ENCODE measurements at regions not wholly inside any gene's neighbourhood (a gene's known extent, or its start where the extent isn't known, plus 50 kb on each side); places are given as distances from the start of the nearest gene placed in this dataset.

GRCh38 chr10:56728349-56728748 lies 367.3 kb upstream of the ZWINT start:
- no peak for DNase-seq

GRCh38 chr10:56722912-56723311 lies 361.9 kb upstream of the ZWINT start:
- no peak for DNase-seq

- DNase-seq: no peak
Observed at GRCh38 chr10:56715262-56715661, 354.2 kb upstream of the ZWINT start.

DNA sequence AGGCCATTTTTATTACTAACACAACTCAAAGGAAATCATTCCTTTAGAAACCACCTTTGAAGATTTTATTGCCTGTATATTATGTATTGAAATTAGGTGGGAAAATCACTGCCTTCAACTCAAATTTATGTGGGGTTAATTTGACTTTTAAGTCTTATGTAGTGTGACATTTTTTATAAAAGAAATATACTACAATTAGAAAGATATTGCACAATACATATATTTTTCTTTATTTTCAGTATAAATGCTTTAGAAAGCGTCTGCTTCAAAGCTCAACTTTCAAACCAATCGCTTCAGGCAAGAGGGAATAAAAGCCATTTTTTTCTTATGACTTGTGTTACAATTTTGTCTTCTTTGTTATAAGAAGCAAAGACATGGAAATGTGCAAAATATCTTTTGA lies 337.4 kb upstream of the ZWINT start:
- no peak for DNase-seq

- no peak for DNase-seq
Observed at GRCh38 chr10:56679578-56679977, 318.5 kb upstream of the ZWINT start.

- no peak for DNase-seq
Observed at GRCh38 chr10:56662765-56663447, 301.8 kb upstream of the ZWINT start.

GRCh38 chr10:56653289-56653688 lies 292.2 kb upstream of the ZWINT start:
- no peak for DNase-seq

DNA sequence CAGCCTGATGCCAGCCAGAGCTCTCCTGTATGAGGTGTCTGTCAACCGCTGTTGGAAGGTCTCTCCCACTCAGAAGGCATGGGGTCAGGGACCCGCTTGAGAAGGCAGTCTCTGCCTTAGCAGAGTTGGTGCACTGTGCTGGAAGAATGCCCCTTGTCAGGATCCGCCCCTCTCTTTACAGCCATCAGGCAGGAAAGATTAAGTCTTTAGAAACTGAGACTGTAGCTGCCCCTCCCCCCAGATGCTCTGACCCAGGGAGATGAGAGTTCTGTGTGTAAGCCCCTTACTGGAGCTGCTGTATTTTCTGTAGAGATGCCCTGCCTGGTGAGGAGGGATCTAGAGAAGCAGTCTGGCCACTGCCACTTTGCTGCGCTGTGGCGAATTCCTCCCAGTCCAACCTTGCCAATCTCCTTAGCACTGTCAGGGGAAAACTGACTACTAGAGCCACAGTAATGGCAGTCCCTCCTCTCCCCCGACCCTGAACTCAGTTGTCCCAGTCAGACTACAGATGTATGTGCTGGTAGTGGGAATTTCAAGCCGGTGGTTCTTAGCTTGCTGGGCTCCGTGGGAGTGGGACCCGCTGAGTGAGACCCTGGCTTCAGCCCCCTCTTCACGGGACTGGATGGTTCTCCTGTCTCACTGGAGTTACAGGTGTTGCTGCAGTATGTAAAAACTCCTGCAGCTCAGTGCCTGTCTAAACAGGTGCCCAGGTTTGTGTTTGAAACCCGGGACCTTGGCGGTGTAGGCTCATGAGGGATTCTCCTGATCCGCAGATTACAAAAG lies 285.5 kb upstream of the ZWINT start:
- DNase-seq: no peak

DNA sequence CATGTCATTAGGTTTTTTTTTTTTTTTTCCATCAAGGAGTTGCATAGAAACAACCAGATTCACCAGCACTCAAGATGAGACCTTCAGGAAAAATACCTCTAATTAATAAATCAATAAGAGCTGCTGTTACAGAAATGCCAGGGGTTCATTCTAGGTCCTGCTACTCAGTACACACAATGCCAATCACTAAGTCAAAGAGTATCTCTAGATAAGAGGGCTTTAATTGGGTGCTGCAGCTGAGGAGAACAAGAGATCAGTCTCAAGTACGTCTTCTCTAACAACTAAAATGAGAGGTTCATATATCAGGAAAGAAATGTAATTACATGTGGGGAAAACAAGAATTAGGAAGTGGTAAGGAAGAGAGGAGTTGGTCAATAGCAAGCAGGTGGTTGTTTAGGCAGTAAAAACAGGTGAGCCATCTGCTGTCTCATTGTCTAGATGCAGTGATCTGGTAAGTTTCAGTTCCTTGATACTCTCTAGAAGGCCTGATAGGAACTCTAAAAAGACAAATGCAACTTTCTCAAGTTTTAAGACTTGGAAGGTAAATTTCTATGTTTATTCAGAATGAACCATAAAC lies 272.9 kb upstream of the ZWINT start:
- peak; percentile 50 for DNase-seq

DNA sequence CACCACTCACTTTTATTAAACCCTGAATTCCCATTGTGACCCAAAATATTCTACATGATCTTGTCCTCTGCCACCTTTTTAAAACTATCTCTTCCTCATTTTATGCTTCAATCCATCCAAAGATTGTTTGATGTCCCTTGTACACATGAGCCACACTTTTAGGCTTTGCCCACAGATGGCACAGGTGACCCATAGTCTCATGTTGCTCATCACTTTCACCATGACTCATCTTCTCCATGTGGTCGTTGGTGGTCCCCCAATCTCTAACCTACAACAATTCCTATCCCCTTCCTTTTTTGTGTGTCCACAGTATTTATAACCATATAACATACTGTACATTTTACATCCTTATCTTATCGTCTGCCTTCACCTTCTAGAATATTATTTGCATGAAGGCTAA lies 271.5 kb upstream of the ZWINT start:
- DNase-seq: no peak

DNA sequence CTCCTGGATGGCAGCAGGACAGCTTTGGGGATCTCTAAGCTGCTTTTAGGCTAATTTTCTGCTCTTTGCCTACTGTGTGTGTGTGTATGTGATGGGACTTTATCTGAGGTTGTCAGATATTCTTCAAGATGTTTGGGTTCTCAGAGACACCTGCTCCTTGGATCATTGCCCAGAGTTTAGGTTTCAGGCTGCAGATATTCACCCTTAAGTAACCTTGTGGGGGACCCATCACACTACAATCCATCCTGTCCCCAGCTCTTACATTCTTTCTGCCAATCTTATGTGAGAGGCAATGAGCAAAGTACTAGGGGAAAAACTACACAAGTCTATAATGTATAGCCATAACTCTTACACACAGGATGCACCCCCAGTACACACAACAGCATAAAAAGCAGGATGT lies 263.0 kb upstream of the ZWINT start:
- no peak for DNase-seq

GRCh38 chr10:56623064-56623463 lies 262.0 kb upstream of the ZWINT start:
- DNase-seq: no peak

DNA sequence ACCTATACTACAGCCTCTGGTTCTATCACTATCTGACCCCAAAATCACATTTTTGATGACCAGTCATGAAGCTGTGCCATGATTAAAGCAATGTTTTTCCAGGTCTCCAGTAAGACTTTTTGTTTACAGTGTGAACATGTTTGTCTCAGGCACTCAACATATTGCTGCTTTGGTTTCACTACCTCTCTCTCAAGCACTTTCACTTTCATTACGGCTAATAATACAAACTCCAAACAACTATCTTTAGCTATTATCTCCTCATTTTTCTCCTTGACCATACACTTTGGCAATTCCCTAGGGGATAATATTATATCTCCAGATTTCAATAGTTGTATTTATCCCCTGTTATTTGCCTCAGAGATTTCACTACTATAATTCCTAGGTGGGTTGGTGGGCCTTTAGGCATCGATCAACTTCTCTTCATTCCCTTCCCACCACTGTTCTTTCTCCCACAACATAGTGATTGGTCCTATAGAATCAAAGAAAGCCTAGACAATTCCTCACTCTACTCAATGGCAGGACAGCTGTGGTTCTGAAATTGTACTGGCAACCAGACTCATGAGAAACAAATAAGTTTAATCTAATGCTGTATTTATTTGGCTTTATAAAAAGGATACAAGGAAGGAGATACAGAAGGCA lies 261.4 kb upstream of the ZWINT start:
- no peak for DNase-seq

DNA sequence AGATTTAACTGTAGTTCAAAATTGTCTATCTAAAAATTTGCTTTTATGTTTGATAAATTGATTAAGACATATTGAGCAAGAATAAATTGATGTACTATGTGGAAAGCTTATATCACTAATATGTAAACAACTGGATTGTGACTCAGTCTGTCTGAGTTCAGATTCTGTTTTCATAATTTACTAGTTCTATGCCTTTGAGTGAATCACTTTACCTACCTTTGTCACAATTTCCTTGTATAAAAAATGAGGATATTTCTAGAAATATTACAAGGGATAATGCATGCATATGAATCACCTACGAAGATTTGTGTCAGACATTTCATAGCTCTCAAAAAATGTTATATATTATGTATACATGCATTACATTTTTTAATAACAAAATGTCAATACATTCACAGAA lies 245.1 kb upstream of the ZWINT start:
- DNase-seq: no peak

DNA sequence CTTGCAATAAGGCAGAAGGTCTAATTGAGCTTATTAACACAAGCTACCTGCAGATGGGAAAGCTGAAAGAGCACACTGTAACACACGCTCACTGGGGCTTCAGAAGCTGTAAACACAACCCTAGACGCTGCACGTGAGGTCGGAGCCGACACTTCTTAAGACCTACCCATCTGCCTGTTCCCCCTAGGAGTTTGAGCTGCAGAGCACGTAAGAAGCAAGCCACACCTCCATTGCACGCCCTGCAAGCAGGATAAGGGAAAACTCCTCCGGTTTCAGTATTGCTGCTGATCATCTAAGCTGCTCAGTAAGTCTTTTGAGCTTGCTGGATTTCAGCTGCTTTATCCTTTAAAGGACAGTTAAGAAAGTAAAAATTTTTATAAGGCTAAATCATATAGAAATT lies 244.0 kb upstream of the ZWINT start:
- peak; percentile 59 for DNase-seq

DNA sequence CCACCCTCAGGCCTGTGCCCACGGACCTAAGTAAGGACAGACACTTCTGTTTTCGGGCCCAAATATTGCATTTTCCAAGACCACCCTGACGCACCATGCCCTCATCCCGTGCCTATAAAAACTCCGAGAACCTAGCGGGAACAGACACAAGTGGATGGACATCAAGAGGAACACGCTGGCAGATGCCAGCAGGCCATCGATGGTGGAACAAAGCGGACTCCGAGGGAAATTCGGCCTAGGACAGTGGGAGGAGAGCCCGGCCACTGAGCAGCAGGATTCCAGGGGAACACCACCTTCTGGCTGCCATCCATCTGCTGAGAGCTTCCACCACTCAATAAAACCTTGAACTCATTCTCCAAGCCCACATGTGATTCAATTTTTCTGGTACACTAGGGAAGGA lies 243.6 kb upstream of the ZWINT start:
- no peak for DNase-seq

DNA sequence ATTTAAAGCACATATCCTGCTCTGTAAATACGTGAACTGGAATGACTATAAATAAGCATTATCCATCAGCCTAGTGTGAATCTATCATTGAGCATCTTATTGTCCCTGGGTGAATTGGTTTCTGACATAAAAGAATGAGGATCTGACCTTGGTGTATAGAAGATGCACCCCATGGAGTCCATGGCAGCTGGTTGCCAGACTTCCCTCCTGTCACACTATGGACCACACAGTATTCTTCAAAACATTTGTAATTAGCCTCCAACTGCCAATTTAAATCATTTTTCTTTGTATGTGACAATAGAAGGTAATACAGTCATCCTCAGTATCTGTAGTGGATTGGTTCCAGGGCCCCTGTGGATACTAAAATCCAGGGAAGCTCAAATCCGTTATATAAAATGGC lies 238.1 kb upstream of the ZWINT start:
- DNase-seq: no peak

DNA sequence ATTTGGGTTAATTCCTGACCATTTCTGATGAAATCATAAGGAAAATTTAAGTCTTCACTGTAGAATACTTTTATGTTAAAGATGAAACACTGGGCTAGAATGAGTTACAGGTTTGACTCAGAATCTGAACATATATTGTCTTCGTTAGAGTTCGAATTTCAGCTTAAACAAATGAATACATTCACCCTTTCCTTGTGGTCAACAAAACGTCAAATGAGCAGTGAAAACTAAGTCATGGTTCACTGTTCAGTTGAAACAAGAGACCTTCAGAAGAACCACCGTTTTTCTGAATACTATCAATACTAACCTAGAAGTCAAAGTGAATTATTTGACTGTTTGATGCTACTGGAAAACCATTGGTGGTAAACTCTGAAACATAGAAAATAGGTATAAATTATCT lies 235.2 kb upstream of the ZWINT start:
- no peak for DNase-seq

GRCh38 chr10:56593120-56593519 lies 232.1 kb upstream of the ZWINT start:
- no peak for DNase-seq

DNA sequence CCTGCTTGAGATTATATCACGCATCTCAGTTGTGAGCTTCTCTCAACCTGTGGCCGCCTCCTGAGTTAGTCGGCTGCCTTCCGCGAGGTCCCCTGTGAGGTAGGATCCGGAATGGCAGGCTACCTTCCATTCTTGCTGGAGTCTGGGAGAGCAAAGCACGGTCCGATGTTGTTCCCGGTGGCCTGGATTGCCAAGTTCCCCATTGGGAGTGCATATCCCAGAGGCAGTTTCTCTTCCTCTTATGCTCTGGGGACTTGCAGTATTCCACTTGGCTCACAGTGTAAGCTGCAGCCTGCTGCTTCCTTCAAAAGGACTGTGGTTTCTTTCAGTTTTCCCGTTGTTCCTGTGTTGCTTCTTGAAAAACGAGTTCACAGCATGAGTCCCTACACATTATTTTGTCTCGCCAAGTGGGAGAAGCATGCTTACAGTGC lies 225.4 kb upstream of the ZWINT start:
- no peak for DNase-seq

GRCh38 chr10:56585447-56586171 lies 224.6 kb upstream of the ZWINT start:
- no peak for DNase-seq

- peak; percentile 19 for DNase-seq
Observed at GRCh38 chr10:56583316-56583715, 222.3 kb upstream of the ZWINT start.

GRCh38 chr10:56567580-56567979 lies 206.5 kb upstream of the ZWINT start:
- no peak for DNase-seq
